ENCODE measurements at regions not wholly inside any gene's neighbourhood (a gene's known extent, or its start where the extent isn't known, plus 50 kb on each side); places are given as distances from the start of the nearest gene placed in this dataset.

DNA sequence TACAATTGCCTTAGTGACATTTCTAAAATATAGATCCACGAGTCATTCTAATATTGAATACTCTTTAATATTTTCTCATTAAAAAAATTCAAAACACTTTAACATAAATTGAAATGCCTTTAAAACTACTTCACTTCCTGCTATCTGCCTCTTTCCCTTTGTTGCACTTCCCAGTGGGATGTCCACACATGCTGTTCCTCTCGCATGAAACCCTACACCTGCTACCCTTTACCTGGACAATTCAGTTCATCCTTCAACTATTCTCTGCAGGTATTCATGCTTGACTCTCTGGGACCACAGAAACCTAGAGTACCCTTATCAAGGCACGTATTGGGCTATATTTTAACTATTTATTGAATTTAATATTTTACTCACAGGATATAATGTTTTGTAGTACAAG lies 373.3 kb upstream of the GALNT5 start:
- FAIRE-seq (no peak), DNase-seq (no peak)
- Histone ChIP-seq H3K27ac (ENCODE audit: low read depth in 1 of 3, low read length in 2 of 3) (no peak overlapping the region), H3K4me1 (ENCODE audit: control insufficient read depth in 3 of 3, insufficient read depth in 2 of 3, low read depth in 1 of 3, low read length in 2 of 3) (no peaks in the 10 kb centered on the region), H3K27me3 (ENCODE audit: control insufficient read depth in 3 of 3, insufficient read depth in 3 of 3, low read length in 3 of 3) (no peaks in the 10 kb centered on the region), H3K36me3 (ENCODE audit: control insufficient read depth in 3 of 3, insufficient read depth in 2 of 3, low read depth in 1 of 3, low read length in 3 of 3) (no peaks in the 10 kb centered on the region), H3K9me3 (ENCODE audit: control insufficient read depth in 2 of 2, insufficient read depth in 1 of 2, low read depth in 1 of 2, low read length in 1 of 2) (no peaks in the 10 kb centered on the region), H3K4me3 (ENCODE audit: low read depth in 1 of 3, low read length in 3 of 3) (no peak overlapping the region)
- 81 to 86% (median 83%) methylated on average over 3 of the region's 3 CpGs for WGBS, 3 donors

DNA sequence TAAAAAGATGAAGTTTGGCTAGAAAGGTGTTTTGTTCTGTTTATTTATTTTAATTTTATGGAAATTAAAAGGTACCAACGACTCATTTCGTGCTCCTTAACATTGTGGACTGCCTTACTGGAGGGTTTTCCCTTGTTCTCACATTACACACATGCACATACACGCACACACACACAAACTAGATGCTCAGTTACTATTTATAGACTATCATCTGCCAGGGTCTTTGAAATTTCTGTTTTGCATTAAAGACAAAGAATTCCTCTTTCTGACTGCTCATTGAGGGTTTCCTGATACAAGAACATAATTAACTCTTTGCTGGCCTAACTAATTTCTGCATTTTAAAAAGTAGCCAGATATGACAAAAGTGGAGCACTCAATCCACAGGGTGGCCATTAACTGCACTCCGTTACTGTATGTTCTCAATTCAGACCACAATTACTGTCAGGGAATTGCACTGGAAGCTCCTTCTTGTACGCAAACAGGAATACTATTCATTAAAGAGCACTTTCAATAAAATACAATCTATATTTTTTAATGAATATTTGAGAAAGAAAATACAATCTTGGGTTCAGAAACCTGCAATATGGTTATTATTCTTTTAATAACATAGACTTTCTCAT lies 366.9 kb upstream of the GALNT5 start:
- FAIRE-seq: no peak
- Histone ChIP-seq H3K27me3 (ENCODE audit: control insufficient read depth in 3 of 3, insufficient read depth in 3 of 3, low read length in 3 of 3) (no peaks in the 10 kb centered on the region), H3K9me3 (ENCODE audit: control insufficient read depth in 2 of 2, insufficient read depth in 1 of 2, low read depth in 1 of 2, low read length in 1 of 2) (no peaks in the 10 kb centered on the region), H3K4me3 (ENCODE audit: low read depth in 1 of 3, low read length in 3 of 3) (no peak overlapping the region), H3K36me3 (ENCODE audit: control insufficient read depth in 3 of 3, insufficient read depth in 2 of 3, low read depth in 1 of 3, low read length in 3 of 3) (no peaks in the 10 kb centered on the region), H3K27ac (ENCODE audit: low read depth in 1 of 3, low read length in 2 of 3) (no peak overlapping the region), H3K4me1 (ENCODE audit: control insufficient read depth in 3 of 3, insufficient read depth in 2 of 3, low read depth in 1 of 3, low read length in 2 of 3) (no peaks in the 10 kb centered on the region)
- WGBS, 3 donors: 69 to 84% (median 75%) methylated on average over 5 of the region's 5 CpGs
- DNase-seq: no peak

DNA sequence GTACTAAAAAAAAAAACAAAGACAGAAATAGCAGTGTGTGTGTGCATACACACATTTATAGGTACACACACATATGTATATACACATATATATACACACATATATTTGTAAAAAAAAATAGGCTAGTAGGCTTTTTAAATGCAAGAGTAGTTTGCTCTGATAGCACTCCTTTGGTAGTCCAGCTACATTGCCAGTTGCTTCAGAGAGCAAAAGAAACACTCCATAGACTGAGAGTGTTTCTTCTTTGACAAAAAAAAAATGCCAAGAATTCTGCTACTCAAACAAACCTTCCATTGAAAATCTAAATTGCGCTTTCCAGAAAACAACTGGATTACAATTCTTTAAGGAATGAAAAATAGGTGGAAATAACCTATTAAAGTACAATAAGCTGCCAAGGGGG lies 365.9 kb upstream of the GALNT5 start:
- 87 to 98% (median 97%) methylated on average over 1 of the region's 1 CpG for WGBS, 3 donors
- no peaks in the 10 kb centered on the region for H3K9me3 ChIP-seq (ENCODE audit: control insufficient read depth in 2 of 2, insufficient read depth in 1 of 2, low read depth in 1 of 2, low read length in 1 of 2)
- no peaks in the 10 kb centered on the region for H3K36me3 ChIP-seq (ENCODE audit: control insufficient read depth in 3 of 3, insufficient read depth in 2 of 3, low read depth in 1 of 3, low read length in 3 of 3)
- H3K27me3 ChIP-seq (ENCODE audit: control insufficient read depth in 3 of 3, insufficient read depth in 3 of 3, low read length in 3 of 3): no peaks in the 10 kb centered on the region
- DNase-seq: no peak
- H3K4me1 ChIP-seq (ENCODE audit: control insufficient read depth in 3 of 3, insufficient read depth in 2 of 3, low read depth in 1 of 3, low read length in 2 of 3): no peaks in the 10 kb centered on the region
- no peak overlapping the region for H3K4me3 ChIP-seq (ENCODE audit: low read depth in 1 of 3, low read length in 3 of 3)
- H3K27ac ChIP-seq (ENCODE audit: low read depth in 1 of 3, low read length in 2 of 3): no peak overlapping the region
- no peak for FAIRE-seq

DNA sequence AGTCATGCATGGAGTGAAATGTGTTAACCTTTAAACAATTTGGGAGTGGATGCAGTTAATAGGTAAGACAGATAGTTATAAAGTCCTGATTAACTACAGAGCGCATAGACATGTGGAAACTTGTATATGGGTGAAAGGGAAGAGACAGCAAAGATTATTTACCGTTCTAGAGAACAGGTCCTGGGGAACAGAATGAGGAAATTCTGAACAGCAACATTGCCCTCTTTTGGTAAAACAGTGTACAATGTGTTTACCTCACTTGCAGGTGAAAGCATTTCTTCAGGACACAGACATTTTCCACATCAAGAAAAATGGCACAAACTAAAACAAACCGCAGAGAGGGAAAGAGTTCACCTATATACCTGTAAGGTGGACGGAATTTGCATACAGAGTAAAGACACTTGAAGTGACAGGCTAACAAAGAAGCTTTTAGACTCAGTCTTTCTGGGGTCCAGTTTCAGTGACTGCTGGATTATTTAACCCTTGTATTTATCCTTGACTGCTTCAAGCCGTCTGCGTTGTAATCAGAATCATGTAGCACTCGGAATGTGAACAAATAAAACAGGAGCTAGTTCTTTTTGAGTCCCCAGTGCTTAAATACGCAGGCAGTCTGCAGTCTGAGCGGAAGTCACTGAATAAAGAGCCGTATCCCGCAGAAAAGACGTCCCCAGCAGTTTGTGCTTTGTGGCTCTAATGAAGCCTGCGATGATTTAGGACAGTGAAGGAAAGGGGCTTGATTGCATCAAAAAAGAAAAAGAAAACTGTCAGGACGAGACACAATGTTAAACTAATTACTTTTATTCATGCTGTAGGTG lies 364.8 kb upstream of the GALNT5 start:
- WGBS, 3 donors: 1 to 4% (median 4%) methylated on average over 14 of the region's 14 CpGs
- Histone ChIP-seq H3K27ac (ENCODE audit: low read depth in 1 of 3, low read length in 2 of 3) (peak overlapping the region in 1 of 3 donors; percentile 5), H3K4me3 (ENCODE audit: low read depth in 1 of 3, low read length in 3 of 3) (peak overlapping the region in 2 of 3 donors; percentile 35 to 43), H3K4me1 (ENCODE audit: control insufficient read depth in 3 of 3, insufficient read depth in 2 of 3, low read depth in 1 of 3, low read length in 2 of 3) (no peaks in the 10 kb centered on the region), H3K36me3 (ENCODE audit: control insufficient read depth in 3 of 3, insufficient read depth in 2 of 3, low read depth in 1 of 3, low read length in 3 of 3) (no peaks in the 10 kb centered on the region), H3K27me3 (ENCODE audit: control insufficient read depth in 3 of 3, insufficient read depth in 3 of 3, low read length in 3 of 3) (no peaks in the 10 kb centered on the region), H3K9me3 (ENCODE audit: control insufficient read depth in 2 of 2, insufficient read depth in 1 of 2, low read depth in 1 of 2, low read length in 1 of 2) (no peaks in the 10 kb centered on the region)
- peak; percentile 78 to 81 for DNase-seq
- no peak for FAIRE-seq

DNA sequence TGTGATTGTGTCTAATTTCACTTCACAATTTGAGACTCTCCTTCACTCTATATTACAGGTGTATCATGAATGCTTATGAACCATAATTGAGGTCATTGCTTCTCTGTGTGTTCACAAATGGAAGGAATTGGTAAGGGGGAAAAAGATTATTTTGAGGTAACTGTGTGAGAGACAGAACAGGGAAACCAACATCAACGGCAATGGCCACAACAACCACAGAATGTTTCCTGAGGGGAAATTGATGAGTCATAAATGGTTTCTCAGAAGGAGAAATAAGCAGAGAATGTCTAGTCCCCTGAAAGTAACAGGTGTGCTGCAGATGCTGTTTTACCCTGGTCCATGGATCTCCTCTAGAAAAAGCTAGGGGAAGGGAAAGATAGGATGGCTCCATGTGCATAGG lies 361.2 kb upstream of the GALNT5 start:
- no peak for FAIRE-seq
- 45 to 76% (median 65%) methylated on average over 1 of the region's 1 CpG for WGBS, 3 donors
- H3K27ac ChIP-seq (ENCODE audit: low read depth in 1 of 3, low read length in 2 of 3): no peak overlapping the region
- H3K27me3 ChIP-seq (ENCODE audit: control insufficient read depth in 3 of 3, insufficient read depth in 3 of 3, low read length in 3 of 3): no peaks in the 10 kb centered on the region
- no peaks in the 10 kb centered on the region for H3K9me3 ChIP-seq (ENCODE audit: control insufficient read depth in 2 of 2, insufficient read depth in 1 of 2, low read depth in 1 of 2, low read length in 1 of 2)
- H3K4me1 ChIP-seq (ENCODE audit: control insufficient read depth in 3 of 3, insufficient read depth in 2 of 3, low read depth in 1 of 3, low read length in 2 of 3): no peaks in the 10 kb centered on the region
- no peak overlapping the region for H3K4me3 ChIP-seq (ENCODE audit: low read depth in 1 of 3, low read length in 3 of 3)
- no peaks in the 10 kb centered on the region for H3K36me3 ChIP-seq (ENCODE audit: control insufficient read depth in 3 of 3, insufficient read depth in 2 of 3, low read depth in 1 of 3, low read length in 3 of 3)
- DNase-seq: no peak

DNA sequence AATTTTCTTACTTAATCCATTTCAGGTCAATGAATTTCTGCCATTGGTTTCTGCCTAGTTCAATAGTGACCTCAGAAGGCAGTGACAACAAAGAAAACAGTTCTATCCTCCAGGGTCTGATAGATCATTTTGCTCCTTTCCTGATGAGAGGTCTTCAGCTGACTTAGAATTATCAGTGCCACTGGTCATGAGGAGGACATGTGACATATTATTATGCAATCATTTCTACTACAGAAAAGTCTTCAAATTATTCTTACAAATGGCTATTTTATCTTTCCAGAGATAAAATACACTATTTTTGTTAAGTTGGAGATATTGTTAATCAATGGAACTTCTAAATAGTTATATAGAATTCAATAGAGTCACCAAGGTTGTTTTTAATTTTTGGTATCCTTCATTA lies 360.0 kb upstream of the GALNT5 start:
- Histone ChIP-seq H3K4me1 (ENCODE audit: control insufficient read depth in 3 of 3, insufficient read depth in 2 of 3, low read depth in 1 of 3, low read length in 2 of 3) (no peaks in the 10 kb centered on the region), H3K36me3 (ENCODE audit: control insufficient read depth in 3 of 3, insufficient read depth in 2 of 3, low read depth in 1 of 3, low read length in 3 of 3) (no peaks in the 10 kb centered on the region), H3K27me3 (ENCODE audit: control insufficient read depth in 3 of 3, insufficient read depth in 3 of 3, low read length in 3 of 3) (no peaks in the 10 kb centered on the region), H3K27ac (ENCODE audit: low read depth in 1 of 3, low read length in 2 of 3) (no peak overlapping the region), H3K9me3 (ENCODE audit: control insufficient read depth in 2 of 2, insufficient read depth in 1 of 2, low read depth in 1 of 2, low read length in 1 of 2) (no peaks in the 10 kb centered on the region), H3K4me3 (ENCODE audit: low read depth in 1 of 3, low read length in 3 of 3) (no peak overlapping the region)
- DNase-seq: no peak
- no peak for FAIRE-seq

DNA sequence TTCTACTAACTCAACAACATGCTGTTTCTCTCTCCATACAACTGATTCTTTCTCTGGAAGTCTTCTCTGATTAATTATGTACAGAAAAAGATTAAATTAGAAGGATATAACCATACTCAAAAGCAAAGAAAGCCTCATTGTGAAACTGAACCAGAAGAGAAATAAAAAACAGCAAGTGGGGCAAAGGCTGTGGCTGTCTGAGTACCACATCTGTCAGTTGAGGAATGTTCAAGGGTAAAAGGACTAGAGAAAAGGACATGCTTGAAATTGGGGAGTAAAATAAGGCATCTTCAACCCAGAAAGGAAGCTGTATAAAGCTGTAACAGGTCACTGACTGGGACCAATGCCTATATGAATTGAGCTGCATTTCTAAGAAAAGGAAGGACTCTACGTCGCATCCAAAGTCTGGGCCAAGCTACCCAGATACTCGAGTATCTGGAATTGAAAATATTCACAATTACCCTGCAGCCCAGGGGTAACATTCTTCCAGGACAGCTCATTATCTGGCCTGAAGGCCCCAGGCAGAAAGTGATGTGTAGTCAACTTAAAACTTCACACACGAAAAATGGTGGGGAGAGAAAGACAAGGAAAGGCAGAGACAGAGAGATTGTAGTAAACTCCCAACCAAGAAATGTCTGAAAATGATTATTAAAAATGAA lies 356.0 kb upstream of the GALNT5 start:
- no peak for FAIRE-seq
- no peaks in the 10 kb centered on the region for H3K27me3 ChIP-seq (ENCODE audit: control insufficient read depth in 3 of 3, insufficient read depth in 3 of 3, low read length in 3 of 3)
- H3K27ac ChIP-seq (ENCODE audit: low read depth in 1 of 3, low read length in 2 of 3): no peak overlapping the region
- no peak for DNase-seq
- H3K9me3 ChIP-seq (ENCODE audit: control insufficient read depth in 2 of 2, insufficient read depth in 1 of 2, low read depth in 1 of 2, low read length in 1 of 2): no peaks in the 10 kb centered on the region
- no peak overlapping the region for H3K4me3 ChIP-seq (ENCODE audit: low read depth in 1 of 3, low read length in 3 of 3)
- WGBS, 3 donors: 71 to 86% (median 80%) methylated on average over 4 of the region's 4 CpGs
- H3K36me3 ChIP-seq (ENCODE audit: control insufficient read depth in 3 of 3, insufficient read depth in 2 of 3, low read depth in 1 of 3, low read length in 3 of 3): no peaks in the 10 kb centered on the region
- no peaks in the 10 kb centered on the region for H3K4me1 ChIP-seq (ENCODE audit: control insufficient read depth in 3 of 3, insufficient read depth in 2 of 3, low read depth in 1 of 3, low read length in 2 of 3)

- Histone ChIP-seq H3K4me3 (ENCODE audit: low read depth in 1 of 3, low read length in 3 of 3) (no peak overlapping the region), H3K27ac (ENCODE audit: low read depth in 1 of 3, low read length in 2 of 3) (no peak overlapping the region), H3K27me3 (ENCODE audit: control insufficient read depth in 3 of 3, insufficient read depth in 3 of 3, low read length in 3 of 3) (no peaks in the 10 kb centered on the region), H3K36me3 (ENCODE audit: control insufficient read depth in 3 of 3, insufficient read depth in 2 of 3, low read depth in 1 of 3, low read length in 3 of 3) (no peaks in the 10 kb centered on the region), H3K9me3 (ENCODE audit: control insufficient read depth in 2 of 2, insufficient read depth in 1 of 2, low read depth in 1 of 2, low read length in 1 of 2) (no peaks in the 10 kb centered on the region), H3K4me1 (ENCODE audit: control insufficient read depth in 3 of 3, insufficient read depth in 2 of 3, low read depth in 1 of 3, low read length in 2 of 3) (no peaks in the 10 kb centered on the region)
- peak in 1 of 2 donors; percentile 33 for DNase-seq
- FAIRE-seq: no peak
Observed at GRCh38 chr2:156903335-156903734, 354.2 kb upstream of the GALNT5 start.

All from small intestine (tissue), 7 donors.